ENCODE measurements at regions not wholly inside any gene's neighbourhood (a gene's known extent, or its start where the extent isn't known, plus 50 kb on each side); places are given as distances from the start of the nearest gene placed in this dataset.
"Not testable (repeated sequence)": the region's sequence is repeated elsewhere in the genome, so short reads cannot be mapped to it uniquely, and the experiment has no call there.

DNA sequence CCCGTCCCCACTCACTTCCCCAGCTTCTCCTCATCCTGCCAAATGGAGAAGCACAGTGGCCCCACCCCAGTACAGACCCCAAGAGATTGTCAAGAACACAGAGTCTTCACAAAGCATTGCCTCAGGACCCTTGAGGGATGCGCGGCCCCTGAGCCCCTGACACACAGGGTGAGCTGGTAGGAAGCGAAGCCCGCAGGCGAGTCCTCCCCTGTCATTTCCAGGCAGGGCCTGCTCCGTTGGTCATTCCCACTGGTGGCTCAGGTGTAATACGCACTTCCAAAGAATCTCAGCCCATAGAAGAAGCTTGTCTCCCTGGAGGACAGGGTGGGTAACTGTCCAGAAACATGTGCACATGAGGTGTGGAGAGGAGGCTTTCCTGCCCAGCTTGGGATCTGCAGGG lies 404.2 kb downstream of the THBS2 start:
- Histone ChIP-seq H3K27me3 (replicated peaks; ENCODE audit: insufficient read depth, low read length) (peaks cover 7% of the 10 kb centered on the region; the same call in 1 of the 2 replicates), H3F3A (ENCODE audit: insufficient read depth, low read length) (no peaks in the 10 kb centered on the region), H3K4me2 (ENCODE audit: low read depth, low read length) (no peak overlapping the region), H3K27ac (ENCODE audit: low read length) (no peak overlapping the region), H3K9me2 (replicated peaks; ENCODE audit: insufficient read depth, low read length) (no peaks in the 10 kb centered on the region), H3K36me3 (replicated peaks; ENCODE audit: insufficient read depth, low read length) (no peaks in the 10 kb centered on the region), H3K79me2 (ENCODE audit: low read length) (no peaks in the 10 kb centered on the region), H3K9ac (ENCODE audit: low read length) (no peak overlapping the region), H3K4me1 (ENCODE audit: low read length) (no peaks in the 10 kb centered on the region), H2AFZ (ENCODE audit: low read length) (no peak overlapping the region), H4K20me1 (ENCODE audit: insufficient read depth, low read length) (no peaks in the 10 kb centered on the region), H3K9me3 (replicated peaks; ENCODE audit: insufficient read depth, low read length) (no peaks in the 10 kb centered on the region), H3K4me3 (ENCODE audit: low read length) (no peak overlapping the region)
- DNase-seq = no peak
- TF ChIP-seq, protein P1, sequence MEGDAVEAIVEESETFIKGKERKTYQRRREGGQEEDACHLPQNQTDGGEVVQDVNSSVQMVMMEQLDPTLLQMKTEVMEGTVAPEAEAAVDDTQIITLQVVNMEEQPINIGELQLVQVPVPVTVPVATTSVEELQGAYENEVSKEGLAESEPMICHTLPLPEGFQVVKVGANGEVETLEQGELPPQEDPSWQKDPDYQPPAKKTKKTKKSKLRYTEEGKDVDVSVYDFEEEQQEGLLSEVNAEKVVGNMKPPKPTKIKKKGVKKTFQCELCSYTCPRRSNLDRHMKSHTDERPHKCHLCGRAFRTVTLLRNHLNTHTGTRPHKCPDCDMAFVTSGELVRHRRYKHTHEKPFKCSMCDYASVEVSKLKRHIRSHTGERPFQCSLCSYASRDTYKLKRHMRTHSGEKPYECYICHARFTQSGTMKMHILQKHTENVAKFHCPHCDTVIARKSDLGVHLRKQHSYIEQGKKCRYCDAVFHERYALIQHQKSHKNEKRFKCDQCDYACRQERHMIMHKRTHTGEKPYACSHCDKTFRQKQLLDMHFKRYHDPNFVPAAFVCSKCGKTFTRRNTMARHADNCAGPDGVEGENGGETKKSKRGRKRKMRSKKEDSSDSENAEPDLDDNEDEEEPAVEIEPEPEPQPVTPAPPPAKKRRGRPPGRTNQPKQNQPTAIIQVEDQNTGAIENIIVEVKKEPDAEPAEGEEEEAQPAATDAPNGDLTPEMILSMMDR (IDR thresholded peaks at IDR 0.05; ENCODE audit: low read length) = no peak
- TF ChIP-seq EZH2phosphoT487 (IDR thresholded peaks at IDR 0.05; ENCODE audit: low read length) = no peak
- no peak for TF ChIP-seq EZH2 (optimal IDR thresholded peaks at IDR 0.05; ENCODE audit: low read depth, low read length)

DNA sequence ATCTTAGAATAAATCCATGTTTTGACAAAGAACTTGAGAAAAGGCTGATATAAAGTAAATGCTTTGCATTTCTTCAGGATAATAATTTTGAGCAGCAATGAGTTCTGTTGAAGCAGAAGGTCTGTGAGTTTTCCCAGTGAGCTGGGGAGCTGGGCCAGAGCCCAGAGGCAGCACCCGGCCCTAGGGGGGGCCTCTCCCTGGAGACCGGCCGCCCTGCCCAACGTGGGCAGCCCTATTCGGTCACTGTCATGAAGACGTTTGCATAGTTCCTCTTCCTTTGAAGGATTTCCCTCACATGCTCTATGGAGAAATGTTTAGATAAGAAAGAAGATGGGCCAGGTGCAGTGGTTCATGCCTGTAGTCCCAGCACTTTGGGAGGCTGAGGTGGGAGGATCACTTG lies 404.8 kb downstream of the THBS2 start:
- Histone ChIP-seq H3F3A (ENCODE audit: insufficient read depth, low read length) (no peaks in the 10 kb centered on the region), H3K36me3 (replicated peaks; ENCODE audit: insufficient read depth, low read length) (no peaks in the 10 kb centered on the region), H3K4me2 (ENCODE audit: low read depth, low read length) (no peak overlapping the region), H3K9me3 (replicated peaks; ENCODE audit: insufficient read depth, low read length) (no peaks in the 10 kb centered on the region), H3K9me2 (replicated peaks; ENCODE audit: insufficient read depth, low read length) (no peaks in the 10 kb centered on the region), H3K27me3 (replicated peaks; ENCODE audit: insufficient read depth, low read length) (peaks cover 7% of the 10 kb centered on the region; the same call in 1 of the 2 replicates), H3K4me3 (ENCODE audit: low read length) (no peak overlapping the region), H4K20me1 (ENCODE audit: insufficient read depth, low read length) (no peaks in the 10 kb centered on the region), H3K9ac (ENCODE audit: low read length) (no peak overlapping the region), H3K79me2 (ENCODE audit: low read length) (no peaks in the 10 kb centered on the region), H3K4me1 (ENCODE audit: low read length) (no peaks in the 10 kb centered on the region), H2AFZ (ENCODE audit: low read length) (no peak overlapping the region), H3K27ac (ENCODE audit: low read length) (no peak overlapping the region)
- no peak for DNase-seq
- TF ChIP-seq, protein P1 (IDR thresholded peaks at IDR 0.05; ENCODE audit: low read length) = no peak
- no peak for TF ChIP-seq EZH2phosphoT487 (IDR thresholded peaks at IDR 0.05; ENCODE audit: low read length)
- TF ChIP-seq EZH2 (optimal IDR thresholded peaks at IDR 0.05; ENCODE audit: low read depth, low read length) = no peak

DNA sequence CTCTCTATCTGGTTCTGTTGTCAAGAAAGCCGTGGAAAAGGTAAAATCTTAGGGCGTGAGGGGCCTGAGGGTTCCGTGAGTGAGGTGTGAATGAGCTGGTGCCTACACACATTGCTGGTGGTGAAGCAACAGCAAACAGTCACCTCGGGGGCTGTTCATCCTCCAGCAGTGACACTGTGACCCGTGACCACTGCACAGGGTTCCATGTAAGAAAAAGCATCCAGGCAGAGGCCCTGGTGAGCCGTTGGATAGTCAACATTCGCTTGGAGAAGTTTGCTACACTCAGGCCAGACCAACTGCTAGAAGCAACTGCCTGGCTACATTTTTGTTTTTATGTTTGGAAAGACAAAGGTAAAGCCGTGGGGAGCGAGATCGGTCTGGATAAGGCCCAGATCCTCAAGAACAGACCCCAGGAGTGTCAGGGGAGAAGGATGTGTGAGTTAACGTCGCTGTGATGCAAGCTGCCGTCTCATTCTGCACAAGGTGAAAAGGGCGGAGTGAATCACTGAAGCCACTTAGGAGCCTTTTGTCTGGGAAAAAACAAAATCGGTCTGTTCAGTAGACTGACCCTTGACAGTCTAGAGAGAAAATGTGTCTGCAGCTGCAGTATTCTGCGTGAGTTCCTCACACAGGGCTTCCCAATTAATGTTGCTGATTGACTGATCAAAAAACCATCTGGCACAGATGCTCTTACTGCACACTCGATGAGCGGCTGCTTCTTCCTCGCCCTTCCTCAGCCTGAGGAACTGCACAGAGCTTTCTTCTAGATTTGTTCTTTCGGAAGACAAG lies 404.0 kb downstream of the SMOC2 start:
- DNase-seq = no peak
- Histone ChIP-seq H3K4me2 (ENCODE audit: low read depth, low read length) (no peak overlapping the region), H3F3A (ENCODE audit: insufficient read depth, low read length) (no peaks in the 10 kb centered on the region), H3K79me2 (ENCODE audit: low read length) (no peaks in the 10 kb centered on the region), H3K9me3 (replicated peaks; ENCODE audit: insufficient read depth, low read length) (no peaks in the 10 kb centered on the region), H2AFZ (ENCODE audit: low read length) (no peak overlapping the region), H3K36me3 (replicated peaks; ENCODE audit: insufficient read depth, low read length) (no peaks in the 10 kb centered on the region), H3K4me3 (ENCODE audit: low read length) (no peak overlapping the region), H3K9ac (ENCODE audit: low read length) (no peak overlapping the region), H4K20me1 (ENCODE audit: insufficient read depth, low read length) (no peaks in the 10 kb centered on the region), H3K27ac (ENCODE audit: low read length) (no peak overlapping the region), H3K4me1 (ENCODE audit: low read length) (no peaks in the 10 kb centered on the region), H3K27me3 (replicated peaks; ENCODE audit: insufficient read depth, low read length) (peaks cover 7% of the 10 kb centered on the region; the same call in 1 of the 2 replicates), H3K9me2 (replicated peaks; ENCODE audit: insufficient read depth, low read length) (no peaks in the 10 kb centered on the region)
- TF ChIP-seq EZH2phosphoT487 (IDR thresholded peaks at IDR 0.05; ENCODE audit: low read length) = no peak
- TF ChIP-seq EZH2 (optimal IDR thresholded peaks at IDR 0.05; ENCODE audit: low read depth, low read length) = no peak
- TF ChIP-seq, protein P1 (IDR thresholded peaks at IDR 0.05; ENCODE audit: low read length) = no peak

DNA sequence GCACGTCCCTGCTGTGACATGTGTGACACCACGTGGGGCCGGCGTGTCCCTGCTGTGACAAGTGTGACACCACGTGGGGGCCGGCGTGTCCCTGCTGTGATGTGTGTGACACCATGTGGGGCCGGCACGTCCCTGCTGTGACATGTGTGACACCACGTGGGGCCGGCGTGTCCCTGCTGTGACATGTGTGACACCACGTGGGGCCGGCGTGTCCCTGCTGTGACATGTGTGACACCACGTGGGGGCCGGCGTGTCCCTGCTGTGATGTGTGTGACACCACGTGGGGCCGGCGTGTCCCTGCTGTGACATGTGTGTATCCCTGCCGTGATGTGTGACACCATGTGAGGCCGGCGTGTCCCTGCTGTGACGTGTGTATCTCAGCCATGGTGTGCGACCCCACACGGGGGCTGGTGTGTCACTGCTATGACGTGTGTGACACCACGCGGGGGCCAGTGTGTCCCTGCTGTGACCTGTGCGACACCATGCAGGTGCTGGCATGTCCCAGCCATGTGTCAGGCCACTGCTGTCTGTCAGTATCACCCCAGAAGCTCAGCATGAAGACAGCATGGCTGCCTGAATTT lies 401.7 kb downstream of the SMOC2 start:
- DNase-seq; H3K4me2 ChIP-seq (ENCODE audit: low read depth, low read length); H2AFZ ChIP-seq (ENCODE audit: low read length); H3K27me3 ChIP-seq (replicated peaks; ENCODE audit: insufficient read depth, low read length); H3K9me3 ChIP-seq (replicated peaks; ENCODE audit: insufficient read depth, low read length); H3K79me2 ChIP-seq (ENCODE audit: low read length); H3K4me1 ChIP-seq (ENCODE audit: low read length); H3K9ac ChIP-seq (ENCODE audit: low read length); H3K9me2 ChIP-seq (replicated peaks; ENCODE audit: insufficient read depth, low read length); H3K36me3 ChIP-seq (replicated peaks; ENCODE audit: insufficient read depth, low read length); H3F3A ChIP-seq (ENCODE audit: insufficient read depth, low read length); H4K20me1 ChIP-seq (ENCODE audit: insufficient read depth, low read length); H3K27ac ChIP-seq (ENCODE audit: low read length); H3K4me3 ChIP-seq (ENCODE audit: low read length): not testable (repeated sequence)
